ENCODE measurements at regions not wholly inside any gene's neighbourhood (a gene's known extent, or its start where the extent isn't known, plus 50 kb on each side); places are given as distances from the start of the nearest gene placed in this dataset.
"Not testable (repeated sequence)": the region's sequence is repeated elsewhere in the genome, so short reads cannot be mapped to it uniquely, and the experiment has no call there.

DNA sequence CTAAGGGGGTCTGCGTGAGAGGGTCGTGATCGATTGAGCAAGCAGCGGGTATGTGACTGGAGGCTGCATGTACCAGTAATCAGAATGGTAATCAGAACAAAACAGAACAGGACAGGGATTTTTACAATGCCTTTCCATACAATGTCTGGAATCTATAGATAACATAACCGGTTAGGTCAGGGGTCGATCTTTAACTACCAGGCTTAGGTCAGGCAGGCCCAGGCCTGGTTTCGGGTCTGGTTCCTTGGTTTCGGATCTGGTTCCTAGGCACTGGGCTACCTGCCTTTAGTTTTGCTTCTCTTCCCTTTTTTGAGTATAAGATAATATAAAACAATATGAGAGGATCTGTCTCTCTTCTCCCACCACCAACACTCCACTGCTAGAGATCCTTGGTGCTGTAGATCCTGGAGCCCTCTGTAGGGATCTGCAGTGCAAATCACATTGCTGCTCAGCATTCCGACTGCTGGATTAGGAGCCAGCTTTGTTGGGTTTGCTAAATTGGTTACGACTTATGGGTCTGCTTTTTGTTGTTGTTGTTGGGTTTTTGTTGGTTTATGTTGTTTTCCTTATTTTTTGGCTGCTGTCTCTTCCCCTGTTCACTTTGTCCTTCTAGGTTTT, 88.0 kb downstream of the SPRY4 start:
- Histone ChIP-seq H3K27ac (ENCODE audit: low read length) (peak overlapping the region; percentile 58), H3K4me1 (ENCODE audit: insufficient read depth, low read length) (peaks cover 29% of the 10 kb centered on the region), H3K9ac (ENCODE audit: low read depth, low read length) (peak overlapping the region; percentile 79; the same call in 1 of the 2 replicates), H3K4me3 (ENCODE audit: low read length) (peak overlapping the region; percentile 51; the same call in 1 of the 2 replicates)
- not testable (repeated sequence) for H3K27me3 ChIP-seq (ENCODE audit: insufficient read depth, low read length); H3K9me3 ChIP-seq (ENCODE audit: insufficient read depth, low read depth, low read length); H3K36me3 ChIP-seq (ENCODE audit: insufficient read depth, low read depth, low read length)

- Histone ChIP-seq H3K9me3 (ENCODE audit: insufficient read depth, low read depth, low read length) (no peaks in the 10 kb centered on the region), H3K9ac (ENCODE audit: low read depth, low read length) (peak overlapping the region; percentile 79; the same call in 1 of the 2 replicates), H3K36me3 (ENCODE audit: insufficient read depth, low read depth, low read length) (no peaks in the 10 kb centered on the region), H3K4me3 (ENCODE audit: low read length) (peak overlapping the region; percentile 51; the same call in 1 of the 2 replicates), H3K27me3 (ENCODE audit: insufficient read depth, low read length) (no peaks in the 10 kb centered on the region), H3K4me1 (ENCODE audit: insufficient read depth, low read length) (peaks cover 29% of the 10 kb centered on the region), H3K27ac (ENCODE audit: low read length) (peak overlapping the region; percentile 58)
Measured at GRCh38 chr5:142235870-142236672, 88.8 kb downstream of the SPRY4 start.

DNA sequence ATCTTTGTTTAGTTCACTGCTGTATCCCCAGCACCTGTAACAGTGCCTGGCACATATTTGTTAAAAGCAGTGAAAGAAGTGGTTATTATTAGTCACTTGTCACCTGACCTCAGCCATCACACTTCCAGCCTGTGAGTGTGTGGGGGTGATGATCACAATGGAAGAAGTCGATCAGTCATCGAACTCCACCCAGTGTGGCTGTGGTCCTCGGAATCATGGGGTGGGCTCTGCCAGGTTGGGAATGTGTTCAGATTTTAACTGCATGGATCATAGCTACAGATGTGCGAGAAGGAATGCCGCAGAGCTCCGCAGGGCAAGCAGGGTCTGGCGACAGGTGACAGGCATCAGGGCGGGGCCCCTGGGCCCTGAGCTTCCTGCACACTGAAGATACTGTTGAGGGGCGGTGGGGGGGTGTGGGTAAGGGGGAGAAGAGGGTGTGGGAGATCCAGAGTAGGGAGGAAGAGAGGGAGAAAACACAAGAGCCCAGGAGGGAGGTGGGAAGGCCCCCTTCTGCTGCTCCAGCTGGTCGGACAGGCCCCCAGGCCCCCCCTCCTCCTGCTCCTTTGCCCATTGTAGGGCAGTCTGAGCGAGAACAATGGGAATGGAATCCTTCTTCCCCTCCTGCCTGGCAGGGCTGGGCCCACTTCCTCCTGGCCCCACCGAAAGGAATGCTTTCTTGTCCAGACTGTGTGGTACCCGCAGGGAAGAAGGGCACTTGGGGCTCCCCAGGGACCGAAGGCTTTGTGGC, 89.6 kb downstream of the SPRY4 start:
- Histone ChIP-seq H3K4me3 (ENCODE audit: low read length) (peak overlapping the region; percentile 51; the same call in 1 of the 2 replicates), H3K4me1 (ENCODE audit: insufficient read depth, low read length) (peaks cover 29% of the 10 kb centered on the region), H3K9ac (ENCODE audit: low read depth, low read length) (peak overlapping the region; percentile 79; the same call in 1 of the 2 replicates), H3K36me3 (ENCODE audit: insufficient read depth, low read depth, low read length) (no peaks in the 10 kb centered on the region), H3K27ac (ENCODE audit: low read length) (peak overlapping the region; percentile 72), H3K9me3 (ENCODE audit: insufficient read depth, low read depth, low read length) (no peaks in the 10 kb centered on the region), H3K27me3 (ENCODE audit: insufficient read depth, low read length) (no peaks in the 10 kb centered on the region)

- H3K36me3 ChIP-seq (ENCODE audit: insufficient read depth, low read depth, low read length) = no peaks in the 10 kb centered on the region
- no peak overlapping the region for H3K27ac ChIP-seq (ENCODE audit: low read length)
- no peak overlapping the region for H3K9ac ChIP-seq (ENCODE audit: low read depth, low read length)
- H3K9me3 ChIP-seq (ENCODE audit: insufficient read depth, low read depth, low read length) = no peaks in the 10 kb centered on the region
- H3K27me3 ChIP-seq (ENCODE audit: insufficient read depth, low read length) = no peaks in the 10 kb centered on the region
- no peak overlapping the region for H3K4me3 ChIP-seq (ENCODE audit: low read length)
- peaks cover 29% of the 10 kb centered on the region for H3K4me1 ChIP-seq (ENCODE audit: insufficient read depth, low read length)
Measured at GRCh38 chr5:142233083-142234032, 91.5 kb downstream of the SPRY4 start.

DNA sequence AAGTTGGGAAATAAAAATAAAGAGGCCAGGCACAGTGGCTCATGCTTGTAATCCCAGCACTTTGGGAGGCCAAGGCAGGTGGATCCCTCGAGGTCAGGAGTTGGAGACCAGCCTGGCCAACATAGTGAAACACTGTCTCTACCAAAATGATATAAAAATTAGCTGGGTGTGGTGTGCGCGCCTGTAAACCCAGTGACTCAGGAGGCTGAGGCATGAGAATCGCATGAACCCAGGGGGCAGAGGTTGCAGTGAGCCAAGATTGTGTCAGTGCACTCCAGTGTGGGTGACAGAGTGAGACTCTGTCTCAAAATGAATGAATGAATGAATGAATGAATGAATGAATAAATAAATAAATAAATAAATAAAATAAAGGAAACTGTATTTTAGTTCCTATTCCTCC, 93.9 kb downstream of the SPRY4 start:
- not testable (repeated sequence) for H3K4me3 ChIP-seq (ENCODE audit: low read length); H3K27ac ChIP-seq (ENCODE audit: low read length); H3K27me3 ChIP-seq (ENCODE audit: insufficient read depth, low read length); H3K9me3 ChIP-seq (ENCODE audit: insufficient read depth, low read depth, low read length); H3K36me3 ChIP-seq (ENCODE audit: insufficient read depth, low read depth, low read length); H3K9ac ChIP-seq (ENCODE audit: low read depth, low read length)
- H3K4me1 ChIP-seq (ENCODE audit: insufficient read depth, low read length) = peaks cover 22% of the 10 kb centered on the region

DNA sequence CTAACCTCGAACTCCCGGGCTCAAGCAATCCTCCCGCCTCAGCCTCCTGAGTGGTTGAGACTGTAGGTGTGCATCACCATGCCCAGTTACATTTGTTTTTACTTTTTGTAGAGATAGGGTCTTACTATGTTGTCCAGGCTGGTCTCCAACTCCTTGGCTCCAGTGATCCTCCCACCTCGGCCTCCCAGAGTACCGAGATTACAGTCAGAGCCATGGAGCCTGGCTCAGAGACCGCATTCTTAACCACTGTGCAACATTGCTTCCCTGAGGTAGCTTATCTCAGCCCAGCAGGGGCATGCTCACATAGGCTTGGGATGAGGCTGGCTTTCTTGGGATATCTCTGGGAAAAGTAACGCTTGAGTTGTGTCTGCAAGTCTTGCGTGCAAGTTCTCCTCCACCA, 99.7 kb downstream of the SPRY4 start:
- peaks cover 22% of the 10 kb centered on the region for H3K4me1 ChIP-seq (ENCODE audit: insufficient read depth, low read length)
- no peak overlapping the region for H3K9ac ChIP-seq (ENCODE audit: low read depth, low read length)
- no peaks in the 10 kb centered on the region for H3K27me3 ChIP-seq (ENCODE audit: insufficient read depth, low read length)
- H3K36me3 ChIP-seq (ENCODE audit: insufficient read depth, low read depth, low read length) = no peaks in the 10 kb centered on the region
- H3K4me3 ChIP-seq (ENCODE audit: low read length) = no peak overlapping the region
- H3K27ac ChIP-seq (ENCODE audit: low read length) = no peak overlapping the region
- no peaks in the 10 kb centered on the region for H3K9me3 ChIP-seq (ENCODE audit: insufficient read depth, low read depth, low read length)

- H3K9me3 ChIP-seq (ENCODE audit: insufficient read depth, low read depth, low read length) = no peaks in the 10 kb centered on the region
- no peak overlapping the region for H3K4me3 ChIP-seq (ENCODE audit: low read length)
- no peak overlapping the region for H3K9ac ChIP-seq (ENCODE audit: low read depth, low read length)
- no peaks in the 10 kb centered on the region for H3K27me3 ChIP-seq (ENCODE audit: insufficient read depth, low read length)
- H3K36me3 ChIP-seq (ENCODE audit: insufficient read depth, low read depth, low read length) = no peaks in the 10 kb centered on the region
- no peak overlapping the region for H3K27ac ChIP-seq (ENCODE audit: low read length)
- H3K4me1 ChIP-seq (ENCODE audit: insufficient read depth, low read length) = peaks cover 22% of the 10 kb centered on the region
Measured at GRCh38 chr5:142222866-142223558, 101.8 kb downstream of the SPRY4 start.

- no peaks in the 10 kb centered on the region for H3K36me3 ChIP-seq (ENCODE audit: insufficient read depth, low read depth, low read length)
- H3K27me3 ChIP-seq (ENCODE audit: insufficient read depth, low read length) = no peaks in the 10 kb centered on the region
- H3K27ac ChIP-seq (ENCODE audit: low read length) = no peak overlapping the region
- H3K4me1 ChIP-seq (ENCODE audit: insufficient read depth, low read length) = peaks cover 22% of the 10 kb centered on the region
- no peaks in the 10 kb centered on the region for H3K9me3 ChIP-seq (ENCODE audit: insufficient read depth, low read depth, low read length)
- H3K9ac ChIP-seq (ENCODE audit: low read depth, low read length) = no peak overlapping the region; the same call in 1 of the 2 replicates
- H3K4me3 ChIP-seq (ENCODE audit: low read length) = no peak overlapping the region
Measured at GRCh38 chr5:142222225-142222865, 102.5 kb downstream of the SPRY4 start.

GRCh38 chr5:142221091-142221860, 103.5 kb downstream of the SPRY4 start:
- no peaks in the 10 kb centered on the region for H3K36me3 ChIP-seq (ENCODE audit: insufficient read depth, low read depth, low read length)
- peaks cover 22% of the 10 kb centered on the region for H3K4me1 ChIP-seq (ENCODE audit: insufficient read depth, low read length)
- H3K4me3 ChIP-seq (ENCODE audit: low read length) = no peak overlapping the region
- H3K27ac ChIP-seq (ENCODE audit: low read length) = no peak overlapping the region
- no peaks in the 10 kb centered on the region for H3K27me3 ChIP-seq (ENCODE audit: insufficient read depth, low read length)
- peak overlapping the region; percentile 35; the same call in 1 of the 2 replicates for H3K9ac ChIP-seq (ENCODE audit: low read depth, low read length)
- no peaks in the 10 kb centered on the region for H3K9me3 ChIP-seq (ENCODE audit: insufficient read depth, low read depth, low read length)

- no peaks in the 10 kb centered on the region for H3K9me3 ChIP-seq (ENCODE audit: insufficient read depth, low read depth, low read length)
- no peak overlapping the region for H3K4me3 ChIP-seq (ENCODE audit: low read length)
- no peaks in the 10 kb centered on the region for H3K27me3 ChIP-seq (ENCODE audit: insufficient read depth, low read length)
- no peak overlapping the region for H3K9ac ChIP-seq (ENCODE audit: low read depth, low read length)
- peaks cover 20% of the 10 kb centered on the region for H3K4me1 ChIP-seq (ENCODE audit: insufficient read depth, low read length)
- no peak overlapping the region for H3K27ac ChIP-seq (ENCODE audit: low read length)
- no peaks in the 10 kb centered on the region for H3K36me3 ChIP-seq (ENCODE audit: insufficient read depth, low read depth, low read length)
Measured at GRCh38 chr5:142219146-142219545, 105.7 kb downstream of the SPRY4 start.
